ENCODE measurements at regions not wholly inside any gene's neighbourhood (a gene's known extent, or its start where the extent isn't known, plus 50 kb on each side); places are given as distances from the start of the nearest gene placed in this dataset.

GRCh38 chr20:10857352-10858070 is 183.7 kb upstream of the JAG1 start:
- TF ChIP-seq CTCF (IDR thresholded peaks at IDR 0.05; ENCODE audit: insufficient read depth, low read depth, low read length) = no peak
- no peak for TF ChIP-seq EZH2 (IDR thresholded peaks at IDR 0.05; ENCODE audit: insufficient read depth, low read length)
